Lung (tissue), 11 donors: ENCODE measurements at regions not wholly inside any gene's neighbourhood (a gene's known extent, or its start where the extent isn't known, plus 50 kb on each side); places are given as distances from the start of the nearest gene placed in this dataset.

Source experiments
- ATAC-seq: fragments of 200-7000 bp; cut with Tn5 transposase; one replicate; pipeline ENCODE4 v1.9.1; 2020; ENCODE audit warnings: moderate number of reproducible peaks; ENCODE audit not compliant: insufficient read depth, low FRiP score
- DNase-seq, 3 donors: peaks; one replicate each; pipeline ENCODE4 v3.0.0-alpha.2; 2013 to 2017
- H3K27ac ChIP-seq, 2 donors: one replicate each; pipeline ENCODE4 v1.5.1; 2013; ENCODE audit warnings: mild to moderate bottlenecking in 2 of 2, moderate library complexity in 2 of 2, control low read depth in 1 of 2, inconsistent platforms in 1 of 2, low read depth in 1 of 2, low read length in 1 of 2
- H3K27me3 ChIP-seq, 3 donors: one replicate each; pipeline ENCODE4 v1.5.1; 2013; ENCODE audit warnings: low read length in 2 of 3; ENCODE audit not compliant: control insufficient read depth in 3 of 3, insufficient read depth in 3 of 3
- H3K36me3 ChIP-seq, 4 donors: one replicate each; pipeline ENCODE4 v1.5.1; 2013; ENCODE audit warnings: low read length in 4 of 4, mild to moderate bottlenecking in 1 of 4, moderate library complexity in 1 of 4; ENCODE audit not compliant: control insufficient read depth in 4 of 4, insufficient read depth in 4 of 4
- H3K4me1 ChIP-seq, 5 donors: one replicate each; pipeline ENCODE4 v1.5.1; 2013; ENCODE audit warnings: low read length in 5 of 5, mild to moderate bottlenecking in 2 of 5, moderate library complexity in 1 of 5; ENCODE audit not compliant: control insufficient read depth in 5 of 5, insufficient read depth in 5 of 5
- H3K4me3 ChIP-seq: one replicate; pipeline ENCODE4 v1.5.1; 2013; ENCODE audit warnings: mild to moderate bottlenecking, control low read depth, moderate library complexity
- H3K9ac ChIP-seq, 2 donors: one replicate each; pipeline ENCODE4 v1.5.1; 2013; ENCODE audit warnings: low read length in 2 of 2, control low read depth in 1 of 2; ENCODE audit not compliant: insufficient read depth in 1 of 2
- H3K9me3 ChIP-seq, 4 donors: one replicate each; pipeline ENCODE4 v1.5.1; 2013; ENCODE audit warnings: low read length in 3 of 4, mild to moderate bottlenecking in 1 of 4, moderate library complexity in 1 of 4; ENCODE audit not compliant: control insufficient read depth in 4 of 4, insufficient read depth in 3 of 4
- CTCF ChIP-seq: IDR thresholded peaks from 2 replicates; pipeline ENCODE4 v1.5.1; 2012; ENCODE audit warnings: mild to moderate bottlenecking; ENCODE audit errors: control extremely low read depth, extremely low read depth
- WGBS, 2 donors: extraction: QIAGEN DNeasy Blood & Tissue Kit; methylation state at CpG; one replicate each; pipeline ENCODE4 v1.1.7; 2013; 5-methylcytosine and 5-hydroxymethylcytosine counted together
- donor health status: control.
- donor health status: control.
- donor health status: Bipolar disorder and iron deficiency.
- donor health status: healthy.
- donor health status: DM: yes; HTN: yes; CAD: no.

GRCh38 chr4:10334506-10335028 is 122.7 kb downstream of the ZNF518B start:
- H3K9ac ChIP-seq, result no peak overlapping the region
- no peak overlapping the region for H3K27ac ChIP-seq
- no peak for ATAC-seq
- H3K4me3 ChIP-seq, result no peak overlapping the region
- TF ChIP-seq CTCF, result no peak
- no peak for DNase-seq
- H3K4me1 ChIP-seq, result peaks cover 0 to 1% (median 0%) of the 10 kb centered on the region in 5 donors
- no peaks in the 10 kb centered on the region for H3K27me3 ChIP-seq
- no peaks in the 10 kb centered on the region for H3K36me3 ChIP-seq
- WGBS, 2 donors, result 87 to 88% methylated on average over 3 of the region's 3 CpGs
- no peaks in the 10 kb centered on the region for H3K9me3 ChIP-seq

- WGBS, 2 donors, result 38 to 42% methylated on average over 1 of the region's 1 CpG
- Histone ChIP-seq H3K36me3 (no peaks in the 10 kb centered on the region), H3K4me3 (no peak overlapping the region), H3K4me1 (peaks cover 0 to 1% (median 0%) of the 10 kb centered on the region in 5 donors), H3K27ac (no peak overlapping the region), H3K9ac (no peak overlapping the region), H3K27me3 (no peaks in the 10 kb centered on the region), H3K9me3 (no peaks in the 10 kb centered on the region)
- no peak for ATAC-seq
- no peak for TF ChIP-seq CTCF
- DNase-seq, result no peak
Observed at GRCh38 chr4:10333942-10334341, 123.3 kb downstream of the ZNF518B start.

DNA sequence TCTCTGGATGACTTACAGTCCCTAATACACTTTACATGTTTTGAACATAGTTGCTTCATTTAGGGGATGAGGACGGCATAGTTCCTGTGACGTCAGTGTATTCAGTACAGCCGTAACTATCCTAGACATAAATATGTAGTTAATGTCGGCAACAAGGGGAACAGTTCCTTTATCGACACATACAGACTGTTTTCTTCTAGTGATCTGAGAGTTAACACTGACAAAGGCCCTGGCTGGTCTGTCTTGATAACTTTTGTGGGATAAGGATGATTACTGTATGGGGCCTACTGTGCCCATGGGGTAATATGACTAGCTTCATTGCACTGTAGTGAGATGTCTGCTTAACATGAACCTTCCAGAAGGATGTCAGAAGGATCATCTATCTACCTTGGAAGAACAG is 131.2 kb downstream of the ZNF518B start:
- Histone ChIP-seq H3K4me3 (no peak overlapping the region), H3K36me3 (no peaks in the 10 kb centered on the region), H3K9ac (no peak overlapping the region), H3K9me3 (peaks cover 0 to 2% (median 0%) of the 10 kb centered on the region in 4 donors), H3K27me3 (no peaks in the 10 kb centered on the region), H3K4me1 (no peaks in the 10 kb centered on the region), H3K27ac (no peak overlapping the region)
- DNase-seq (no peak), ATAC-seq (no peak)
- no peak for TF ChIP-seq CTCF
- WGBS, 2 donors, result 92 to 94% methylated on average over 5 of the region's 5 CpGs

DNA sequence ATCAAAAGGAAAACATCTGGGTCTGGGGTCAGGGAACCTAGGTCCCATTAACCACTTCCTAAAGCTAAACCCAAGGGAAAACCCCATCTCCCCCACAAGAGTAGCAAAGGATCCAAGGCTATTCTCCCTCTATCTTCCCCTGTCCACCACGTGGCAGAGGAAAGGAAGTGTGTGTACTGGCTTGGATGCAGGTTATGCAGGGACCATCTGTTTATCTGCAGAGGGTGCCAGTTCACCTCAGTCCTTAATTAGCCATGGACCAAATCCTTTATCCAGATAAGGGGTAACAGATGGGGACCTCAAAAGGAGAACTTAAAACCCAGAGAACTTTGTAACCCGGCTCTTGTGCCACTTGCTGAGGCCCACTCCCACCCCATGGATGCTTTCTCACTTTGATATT is 135.3 kb downstream of the ZNF518B start:
- no peak for ATAC-seq
- TF ChIP-seq CTCF, result no peak
- Histone ChIP-seq H3K36me3 (no peaks in the 10 kb centered on the region), H3K4me1 (no peaks in the 10 kb centered on the region), H3K27ac (no peak overlapping the region), H3K27me3 (no peaks in the 10 kb centered on the region), H3K4me3 (no peak overlapping the region), H3K9ac (no peak overlapping the region), H3K9me3 (no peaks in the 10 kb centered on the region)
- DNase-seq, result no peak
- 38 to 49% methylated on average over 2 of the region's 2 CpGs for WGBS, 2 donors
